ENCODE measurements at regions not wholly inside any gene's neighbourhood (a gene's known extent, or its start where the extent isn't known, plus 50 kb on each side); places are given as distances from the start of the nearest gene placed in this dataset.

DNA sequence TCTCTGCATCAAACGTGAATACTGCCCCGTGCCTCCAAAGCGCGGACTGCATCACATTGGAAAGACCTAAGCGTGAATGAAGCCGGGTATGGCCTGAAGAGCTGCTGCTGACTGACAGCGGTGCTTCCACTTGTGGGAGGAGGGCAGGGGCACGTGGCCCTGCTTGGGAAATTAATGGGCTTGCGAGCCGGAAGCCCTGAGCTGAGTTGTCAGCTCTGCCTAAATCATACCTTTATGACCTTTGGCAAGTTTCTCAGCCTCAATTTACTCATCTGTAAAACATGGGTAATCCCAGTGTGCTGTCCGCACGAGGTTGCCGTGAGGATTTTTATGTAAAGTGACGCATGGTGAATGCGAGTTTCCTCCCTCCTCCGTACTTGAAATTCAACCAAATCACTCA is 67.0 kb upstream of the FOXQ1 start:
- Histone ChIP-seq H3K36me3 (ENCODE audit: low read depth, missing control alignments) (no peaks in the 10 kb centered on the region), H3K27ac (no peak overlapping the region), H3K9me3 (no peaks in the 10 kb centered on the region), H3K27me3 (no peaks in the 10 kb centered on the region), H3K4me3 (no peak overlapping the region), H3K4me1 (no peaks in the 10 kb centered on the region)
- 52 to 58% methylated on average over 12 to 16 of the region's 16 CpGs for WGBS, 2 donors
- intact Hi-C loops (cut with DNase I; ENCODE audit: low total_unique reads), result no loop called here
- no peak for DNase-seq
- TF ChIP-seq, protein P1, sequence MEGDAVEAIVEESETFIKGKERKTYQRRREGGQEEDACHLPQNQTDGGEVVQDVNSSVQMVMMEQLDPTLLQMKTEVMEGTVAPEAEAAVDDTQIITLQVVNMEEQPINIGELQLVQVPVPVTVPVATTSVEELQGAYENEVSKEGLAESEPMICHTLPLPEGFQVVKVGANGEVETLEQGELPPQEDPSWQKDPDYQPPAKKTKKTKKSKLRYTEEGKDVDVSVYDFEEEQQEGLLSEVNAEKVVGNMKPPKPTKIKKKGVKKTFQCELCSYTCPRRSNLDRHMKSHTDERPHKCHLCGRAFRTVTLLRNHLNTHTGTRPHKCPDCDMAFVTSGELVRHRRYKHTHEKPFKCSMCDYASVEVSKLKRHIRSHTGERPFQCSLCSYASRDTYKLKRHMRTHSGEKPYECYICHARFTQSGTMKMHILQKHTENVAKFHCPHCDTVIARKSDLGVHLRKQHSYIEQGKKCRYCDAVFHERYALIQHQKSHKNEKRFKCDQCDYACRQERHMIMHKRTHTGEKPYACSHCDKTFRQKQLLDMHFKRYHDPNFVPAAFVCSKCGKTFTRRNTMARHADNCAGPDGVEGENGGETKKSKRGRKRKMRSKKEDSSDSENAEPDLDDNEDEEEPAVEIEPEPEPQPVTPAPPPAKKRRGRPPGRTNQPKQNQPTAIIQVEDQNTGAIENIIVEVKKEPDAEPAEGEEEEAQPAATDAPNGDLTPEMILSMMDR (IDR thresholded peaks at IDR 0.05), result no peak
- TF ChIP-seq POLR2A (IDR thresholded peaks at IDR 0.05), result no peak

DNA sequence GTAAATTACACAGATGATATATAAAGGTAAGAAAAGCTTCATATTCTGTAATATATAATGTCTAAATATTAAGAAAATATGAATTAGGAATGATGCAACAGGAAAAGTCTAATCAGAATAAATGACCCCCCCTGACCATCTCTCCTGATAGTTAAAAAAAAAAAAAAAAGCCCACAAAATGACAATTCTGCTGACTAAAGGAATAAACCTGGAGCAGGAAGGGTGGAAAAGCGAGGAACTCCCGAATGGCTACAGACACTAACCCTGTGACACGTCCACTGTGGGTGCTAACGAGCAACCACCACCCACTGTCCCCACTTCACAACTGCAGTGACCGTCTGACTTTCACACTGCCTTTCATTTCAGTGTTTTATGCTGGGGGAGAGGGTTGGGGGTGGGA is 67.6 kb upstream of the FOXQ1 start:
- no peaks in the 10 kb centered on the region for H3K36me3 ChIP-seq (ENCODE audit: low read depth, missing control alignments)
- 83 to 84% methylated on average over 5 of the region's 5 CpGs for WGBS, 2 donors
- no peaks in the 10 kb centered on the region for H3K4me1 ChIP-seq
- H3K27ac ChIP-seq, result no peak overlapping the region
- no peak overlapping the region for H3K4me3 ChIP-seq
- DNase-seq, result no peak
- TF ChIP-seq, protein P1 (IDR thresholded peaks at IDR 0.05), result no peak
- no peak for TF ChIP-seq POLR2A (IDR thresholded peaks at IDR 0.05)
- H3K27me3 ChIP-seq, result no peaks in the 10 kb centered on the region
- intact Hi-C loops (cut with DNase I; ENCODE audit: low total_unique reads), result no loop called here
- no peaks in the 10 kb centered on the region for H3K9me3 ChIP-seq

DNA sequence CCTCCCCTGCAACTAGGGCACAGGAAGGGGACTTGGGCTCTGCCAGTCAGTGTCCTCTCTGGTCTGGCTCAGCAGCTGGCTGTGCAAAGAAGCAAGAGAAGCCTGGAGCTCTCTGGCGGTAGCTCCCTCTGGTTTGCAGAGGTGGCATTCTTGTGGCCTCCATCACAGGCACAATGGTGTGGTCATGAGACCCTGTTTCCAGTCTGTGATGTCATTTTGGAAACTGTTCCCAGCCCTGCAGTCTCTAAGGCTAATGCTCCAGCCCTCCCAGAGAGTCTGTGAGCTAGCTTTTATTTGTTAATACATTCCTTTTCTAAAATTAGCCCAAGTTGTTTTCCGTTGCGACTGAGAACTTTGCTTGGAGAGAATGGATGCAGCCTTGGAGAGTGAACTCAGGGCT is 69.5 kb upstream of the FOXQ1 start:
- intact Hi-C loops (cut with DNase I; ENCODE audit: low total_unique reads), result no loop called here
- Histone ChIP-seq H3K36me3 (ENCODE audit: low read depth, missing control alignments) (no peaks in the 10 kb centered on the region), H3K9me3 (no peaks in the 10 kb centered on the region), H3K4me3 (no peak overlapping the region), H3K27me3 (no peaks in the 10 kb centered on the region), H3K4me1 (no peaks in the 10 kb centered on the region), H3K27ac (no peak overlapping the region)
- 56 to 58% methylated on average over 3 of the region's 3 CpGs for WGBS, 2 donors
- DNase-seq, result no peak
- TF ChIP-seq, protein P1 (IDR thresholded peaks at IDR 0.05), result no peak
- no peak for TF ChIP-seq POLR2A (IDR thresholded peaks at IDR 0.05)

DNA sequence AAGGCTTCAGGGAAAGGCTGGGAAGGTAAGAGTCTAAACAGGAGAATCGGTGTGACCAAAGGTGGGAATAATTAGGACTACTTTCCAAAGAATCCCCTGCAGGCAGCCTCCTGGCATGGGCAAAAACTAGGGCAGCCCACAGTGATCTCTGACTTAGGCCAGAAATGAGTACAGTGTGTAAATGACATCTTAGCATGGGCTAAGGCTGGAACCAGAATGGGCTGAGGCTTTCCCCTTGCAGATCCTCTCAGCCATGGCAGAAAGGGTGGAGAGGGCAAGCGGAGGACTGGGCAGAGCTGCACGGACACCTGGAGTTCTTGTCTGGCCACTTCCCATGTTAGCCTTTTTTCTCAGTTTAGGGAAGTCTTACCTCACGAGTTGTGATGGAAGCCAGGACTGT is 69.9 kb upstream of the FOXQ1 start:
- H3K27ac ChIP-seq, result no peak overlapping the region
- no peaks in the 10 kb centered on the region for H3K4me1 ChIP-seq
- H3K9me3 ChIP-seq, result no peaks in the 10 kb centered on the region
- no peak for TF ChIP-seq POLR2A (IDR thresholded peaks at IDR 0.05)
- TF ChIP-seq, protein P1 (IDR thresholded peaks at IDR 0.05), result no peak
- no peak overlapping the region for H3K4me3 ChIP-seq
- intact Hi-C loops (cut with DNase I; ENCODE audit: low total_unique reads), result no loop called here
- H3K36me3 ChIP-seq (ENCODE audit: low read depth, missing control alignments), result no peaks in the 10 kb centered on the region
- WGBS, 2 donors, result 80 to 87% methylated on average over 4 of the region's 4 CpGs
- DNase-seq, result no peak
- H3K27me3 ChIP-seq, result no peaks in the 10 kb centered on the region

GRCh38 chr6:1240766-1241318 is 71.1 kb upstream of the FOXQ1 start:
- no peaks in the 10 kb centered on the region for H3K9me3 ChIP-seq
- TF ChIP-seq, protein P1 (IDR thresholded peaks at IDR 0.05), result no peak
- no peak for TF ChIP-seq POLR2A (IDR thresholded peaks at IDR 0.05)
- H3K36me3 ChIP-seq (ENCODE audit: low read depth, missing control alignments), result no peaks in the 10 kb centered on the region
- H3K4me1 ChIP-seq, result no peaks in the 10 kb centered on the region
- intact Hi-C loops (cut with DNase I; ENCODE audit: low total_unique reads), result no loop called here
- WGBS, 2 donors, result 89 to 93% methylated on average over 2 of the region's 2 CpGs
- no peak overlapping the region for H3K27ac ChIP-seq
- H3K4me3 ChIP-seq, result no peak overlapping the region
- no peak for DNase-seq
- no peaks in the 10 kb centered on the region for H3K27me3 ChIP-seq

Data from testis (tissue), 2 donors.